Activated naive CD4-positive, alpha-beta T cell treated with anti-CD3 and anti-CD28 coated beads, Interleukin-2, amount 50 U/mL, for 72 hours (primary cell): ENCODE measurements at regions not wholly inside any gene's neighbourhood (a gene's known extent, or its start where the extent isn't known, plus 50 kb on each side); places are given as distances from the start of the nearest gene placed in this dataset.
A peak's percentile ranks its signal among the peaks of the same experiment; 100 is the strongest.

ENCODE experiments used
- ATAC-seq, 2 donors: fragments of 150-1000 bp; cut with Tn5 transposase; 2 replicates each; pipeline ENCODE4 v1.10.0; 2021; ENCODE audit warnings: mild to moderate bottlenecking in 2 of 2, moderate library complexity in 2 of 2
- DNase-seq, 2 donors: peaks; one replicate each; pipeline ENCODE4 v3.0.0; 2021 to 2022; ENCODE audit warnings: low spot score in 2 of 2
- H3K27ac Mint-ChIP-seq, 2 donors: one replicate each; pipeline ENCODE4 v1.8.0; 2022; ENCODE audit warnings: mild to moderate bottlenecking in 2 of 2, mixed read lengths in 2 of 2
- H3K36me3 Mint-ChIP-seq, 2 donors: one replicate each; pipeline ENCODE4 v1.8.0; 2022; ENCODE audit warnings: mixed read lengths in 2 of 2
- H3K9me3 Mint-ChIP-seq, 2 donors: one replicate each; pipeline ENCODE4 v1.8.0; 2022; ENCODE audit warnings: mixed read lengths in 2 of 2

DNA sequence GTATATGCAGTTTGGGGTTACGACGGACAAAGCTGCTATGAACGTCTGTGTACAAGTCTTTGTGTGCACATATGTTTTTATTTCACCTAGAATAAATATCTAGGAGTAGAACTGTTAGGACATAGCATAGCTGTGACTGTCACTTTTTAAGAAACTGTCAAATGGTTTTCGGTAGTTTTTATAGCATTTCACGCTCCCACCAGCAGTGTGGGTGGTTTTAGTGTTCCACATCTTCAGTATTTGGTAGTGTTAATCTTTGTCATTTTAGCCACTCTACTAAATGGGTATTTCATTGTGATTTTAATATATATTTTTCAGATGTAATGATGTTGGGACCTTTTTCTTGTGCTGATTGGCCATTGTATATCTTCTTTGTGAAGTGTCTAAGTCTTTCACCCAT lies 109.1 kb upstream of the BCAT1 start:
- H3K9me3 Mint-ChIP-seq, result no peaks in the 10 kb centered on the region
- peaks cover 0 to 8% of the 10 kb centered on the region in 2 donors for H3K36me3 Mint-ChIP-seq
- peak overlapping the region in 1 of 2 donors; percentile 40 for H3K27ac Mint-ChIP-seq
- ATAC-seq (no peak), DNase-seq (no peak)

DNA sequence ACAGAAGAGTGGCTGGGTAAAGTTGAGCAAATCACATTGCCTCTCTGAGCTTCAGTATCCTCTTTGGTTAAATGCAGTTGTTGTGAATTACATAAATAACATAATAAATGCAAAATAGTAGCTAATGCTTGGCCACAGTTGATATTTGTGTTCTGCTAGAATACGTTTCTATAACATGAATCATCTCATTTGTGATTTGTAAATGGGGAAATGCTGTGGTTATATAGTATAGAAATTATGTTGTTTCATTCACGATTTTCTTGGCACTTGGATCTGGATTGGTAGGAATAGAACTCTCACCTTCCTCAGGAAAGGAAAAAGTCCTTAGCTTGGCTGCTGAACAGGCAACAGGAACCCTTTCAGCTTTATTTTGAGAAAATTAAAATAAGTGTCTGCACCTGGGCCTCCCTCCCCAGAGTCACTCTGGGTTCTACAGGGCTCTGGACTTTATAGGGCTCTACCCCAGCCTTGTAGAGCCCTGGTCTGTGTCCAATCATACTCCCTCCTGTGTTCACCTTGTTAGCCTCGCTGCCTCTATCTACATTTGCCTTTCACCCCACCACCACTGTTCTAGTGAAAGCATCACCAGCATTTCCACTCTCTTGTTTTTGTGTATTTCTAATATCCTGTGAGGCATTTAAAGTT lies 107.7 kb upstream of the BCAT1 start:
- peak overlapping the region in 1 of 2 donors; percentile 36 for H3K27ac Mint-ChIP-seq
- DNase-seq, result no peak
- no peak for ATAC-seq
- H3K9me3 Mint-ChIP-seq, result no peaks in the 10 kb centered on the region
- H3K36me3 Mint-ChIP-seq, result peaks cover 7 to 17% of the 10 kb centered on the region in 2 donors

DNA sequence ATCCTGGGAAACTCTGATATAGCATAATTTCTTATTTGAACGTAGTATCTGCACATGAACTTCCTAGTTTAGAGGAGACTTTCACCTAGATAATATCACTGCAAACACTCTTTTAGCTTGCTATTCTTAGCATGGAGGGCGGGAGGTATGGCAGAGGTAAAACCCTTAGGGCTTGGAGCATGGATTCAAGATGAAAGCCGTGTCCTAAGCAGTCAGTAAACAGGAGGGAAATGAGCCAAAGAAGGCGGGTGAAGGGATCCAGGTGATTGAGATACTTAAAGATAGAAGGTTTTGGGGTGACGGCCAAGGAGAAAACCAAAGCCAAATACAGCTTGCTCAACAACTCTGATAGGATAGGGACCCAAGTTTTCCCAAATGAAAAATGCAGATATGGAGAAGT lies 107.1 kb upstream of the BCAT1 start:
- DNase-seq (no peak), ATAC-seq (no peak)
- H3K36me3 Mint-ChIP-seq, result peaks cover 7 to 17% of the 10 kb centered on the region in 2 donors
- no peaks in the 10 kb centered on the region for H3K9me3 Mint-ChIP-seq
- H3K27ac Mint-ChIP-seq, result peak overlapping the region in 1 of 2 donors; percentile 100

DNA sequence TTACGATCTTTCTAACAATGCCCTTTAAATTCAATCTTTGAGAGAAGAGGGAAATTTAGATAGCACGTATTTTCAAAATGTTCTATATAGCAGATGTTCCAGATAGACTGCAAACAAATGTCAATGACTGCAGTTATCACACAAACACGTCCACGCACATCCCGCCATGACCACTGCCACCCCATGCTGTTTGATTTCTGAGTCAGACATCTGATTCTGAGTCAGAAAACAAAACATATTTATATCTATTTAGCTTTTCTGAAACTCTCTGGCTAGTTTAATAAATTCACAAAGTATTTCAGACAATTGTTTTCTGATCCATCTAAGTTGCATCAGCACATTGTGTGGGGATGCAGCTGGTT lies 105.9 kb upstream of the BCAT1 start:
- peak overlapping the region; percentile 95 to 100 for H3K27ac Mint-ChIP-seq
- DNase-seq (peak; percentile 53 to 61), ATAC-seq (peak; percentile 29 to 32)
- H3K36me3 Mint-ChIP-seq, result peaks cover 7 to 17% of the 10 kb centered on the region in 2 donors
- no peaks in the 10 kb centered on the region for H3K9me3 Mint-ChIP-seq

DNA sequence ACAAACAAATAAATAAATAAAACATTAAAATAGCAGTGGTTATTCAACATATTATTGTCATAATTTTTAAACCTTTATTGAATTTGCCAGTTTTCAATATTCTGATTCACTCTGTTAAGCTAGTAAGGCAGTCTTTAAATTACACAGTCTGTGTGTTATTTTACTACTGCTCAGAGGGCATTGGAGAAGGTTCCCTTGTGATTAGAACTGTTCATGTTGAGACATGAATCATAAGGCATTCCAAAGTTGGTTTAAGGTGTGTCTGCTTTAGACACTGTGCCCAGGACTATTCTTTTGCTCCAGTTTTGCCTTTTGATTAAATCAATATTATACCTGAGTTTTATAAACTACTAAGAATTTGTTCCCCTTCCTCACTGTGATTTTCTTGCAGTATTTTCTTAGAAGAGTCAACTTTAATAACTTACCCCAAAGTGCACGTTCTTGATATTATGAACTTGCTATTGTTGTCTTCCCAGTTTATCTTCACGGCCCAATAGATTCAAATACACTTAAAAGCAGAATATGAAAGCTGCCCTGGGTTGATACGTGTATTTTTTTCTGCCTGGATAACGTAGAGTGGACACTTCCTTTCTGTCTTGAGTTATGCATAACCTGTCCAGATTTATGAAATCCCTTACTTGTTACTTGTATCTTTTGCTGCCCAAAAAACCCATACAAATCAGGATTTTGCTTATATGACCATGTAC lies 105.3 kb upstream of the BCAT1 start:
- Mint-ChIP-seq H3K9me3 (no peaks in the 10 kb centered on the region), H3K36me3 (peaks cover 7 to 17% of the 10 kb centered on the region in 2 donors), H3K27ac (peak overlapping the region; percentile 95 to 100)
- DNase-seq (no peak), ATAC-seq (peak in 1 of 2 donors; percentile 16)

DNA sequence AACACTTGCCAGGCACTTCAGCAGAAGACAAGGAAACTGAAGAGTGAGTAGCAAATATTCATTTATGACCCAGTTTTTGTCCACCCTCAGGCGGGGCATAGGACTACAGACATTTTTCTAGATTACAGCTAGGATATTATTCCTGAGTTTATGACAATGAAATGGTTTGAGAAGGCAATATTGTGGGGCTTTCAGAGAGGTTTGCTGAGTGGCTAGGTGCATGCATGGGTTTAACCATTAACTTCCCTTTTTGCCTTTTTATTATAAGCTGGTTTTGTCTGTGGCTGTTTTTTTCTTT lies 104.0 kb upstream of the BCAT1 start:
- no peak for ATAC-seq
- peak overlapping the region; percentile 96 to 100 for H3K27ac Mint-ChIP-seq

DNA sequence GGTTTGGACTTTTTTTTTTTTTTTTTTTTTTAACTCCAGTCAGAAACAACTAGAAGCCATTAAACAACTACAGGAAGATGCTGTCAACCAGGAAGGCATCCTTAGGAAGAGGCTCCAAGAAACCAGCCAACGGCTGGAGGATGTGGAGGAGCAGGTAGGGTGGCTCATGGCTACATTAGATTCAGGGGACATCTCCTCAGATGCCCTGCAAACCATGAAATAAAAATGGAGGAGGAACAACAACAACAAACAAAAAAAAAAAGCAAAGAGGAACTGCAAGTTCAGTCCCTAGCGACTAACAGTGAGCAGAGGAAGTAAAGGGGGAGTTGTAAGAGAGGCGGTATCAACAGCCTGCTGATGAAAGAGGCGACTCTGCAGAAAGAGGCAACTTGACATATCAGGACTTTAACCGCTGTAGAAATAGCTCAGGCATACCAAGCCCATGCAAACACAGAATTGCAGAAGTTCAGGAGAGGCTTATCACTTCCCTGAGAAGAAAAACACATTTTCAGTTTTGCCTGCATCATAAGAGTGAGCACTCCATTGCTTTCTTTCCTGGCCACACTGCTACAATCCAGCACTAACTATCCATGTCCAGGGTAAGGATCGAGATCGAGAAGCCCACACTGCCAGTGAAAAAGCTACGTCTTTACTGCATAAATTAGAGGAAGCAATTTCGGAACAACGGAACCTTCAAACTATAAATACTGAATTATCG lies 103.5 kb upstream of the BCAT1 start:
- Mint-ChIP-seq H3K27ac (peak overlapping the region; percentile 96 to 100), H3K9me3 (no peaks in the 10 kb centered on the region)
- ATAC-seq, result peak; percentile 46 to 68

More for the DNA sequence above, 104.0 kb upstream of the BCAT1 start:
- no peak for DNase-seq
- peaks cover 16 to 17% of the 10 kb centered on the region in 2 donors for H3K36me3 Mint-ChIP-seq
- no peaks in the 10 kb centered on the region for H3K9me3 Mint-ChIP-seq

DNA sequence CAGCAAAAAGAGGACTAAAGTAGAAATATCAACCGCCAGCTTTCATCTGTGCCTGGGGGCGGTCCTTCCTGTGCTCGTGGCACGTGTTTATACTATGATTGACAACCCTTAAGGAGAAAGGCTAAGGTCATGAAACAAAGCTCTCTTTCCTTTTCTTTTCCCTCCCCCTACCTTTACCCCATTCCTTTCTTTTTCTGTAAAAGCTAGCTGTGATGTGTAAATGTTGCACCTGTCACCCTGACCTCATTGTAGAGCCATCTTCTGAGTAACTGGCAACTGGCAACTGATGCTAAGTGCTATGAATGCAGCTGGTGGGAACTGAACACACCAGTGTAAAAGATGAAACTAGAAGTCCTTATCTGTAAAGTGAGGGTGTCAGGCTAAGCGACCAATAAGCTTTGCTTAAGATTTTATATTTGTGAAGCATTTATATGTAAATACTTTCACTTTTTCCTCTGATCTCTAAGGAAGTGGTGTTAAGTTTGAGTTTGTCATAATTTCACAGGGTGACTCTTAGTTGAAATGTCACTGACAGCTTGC lies 102.8 kb upstream of the BCAT1 start:
- H3K27ac Mint-ChIP-seq, result peak overlapping the region; percentile 96 to 100
- DNase-seq (peak; percentile 38 to 57), ATAC-seq (peak; percentile 86 to 89)
- peaks cover 0 to 3% of the 10 kb centered on the region in 2 donors for H3K9me3 Mint-ChIP-seq
- peaks cover 17 to 18% of the 10 kb centered on the region in 2 donors for H3K36me3 Mint-ChIP-seq

More for the DNA sequence above, 103.5 kb upstream of the BCAT1 start:
- peaks cover 16 to 17% of the 10 kb centered on the region in 2 donors for H3K36me3 Mint-ChIP-seq
- DNase-seq, result peak; percentile 57 to 64

DNA sequence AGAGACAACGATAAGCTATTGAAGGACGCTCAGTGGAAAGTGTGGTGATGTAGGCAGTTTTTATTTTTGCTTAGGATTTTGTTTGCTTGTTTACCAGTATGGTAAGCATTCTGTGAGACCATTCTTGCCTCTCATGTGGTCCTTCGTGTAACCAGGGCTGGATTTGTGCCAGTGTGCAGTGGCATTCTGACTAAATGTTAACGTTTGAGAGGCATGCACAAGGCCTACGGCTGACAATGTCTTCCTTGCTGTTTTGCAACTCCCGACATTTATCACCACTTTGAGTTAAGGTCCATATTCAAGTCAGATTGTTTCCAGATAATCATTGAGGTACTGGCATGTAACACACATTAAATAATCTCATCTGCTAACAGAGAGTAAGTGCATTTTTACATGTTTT lies 102.3 kb upstream of the BCAT1 start:
- H3K27ac Mint-ChIP-seq, result peak overlapping the region; percentile 96 to 100
- DNase-seq (peak in 1 of 2 donors; percentile 14), ATAC-seq (peak in 1 of 2 donors; percentile 1)

DNA sequence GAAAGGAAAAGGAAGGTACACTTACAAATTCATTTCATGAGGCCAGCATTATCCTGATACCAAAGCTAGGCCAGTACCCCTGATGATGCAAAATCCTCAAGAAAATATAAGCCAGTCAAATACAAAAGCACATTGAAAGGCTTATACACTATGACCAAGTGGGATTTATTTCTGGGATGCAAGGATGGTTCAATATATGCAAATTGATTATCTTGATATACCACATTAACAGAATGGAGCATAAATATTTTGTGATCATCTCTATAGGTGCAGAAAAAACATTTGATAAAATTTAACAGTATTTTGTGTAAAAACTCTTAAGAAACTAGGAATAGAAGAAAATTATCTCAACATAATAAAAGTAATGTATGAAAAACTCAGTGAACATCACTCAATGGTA lies 97.0 kb upstream of the BCAT1 start:
- ATAC-seq (no peak), DNase-seq (no peak)
- H3K27ac Mint-ChIP-seq, result no peak overlapping the region
- H3K36me3 Mint-ChIP-seq, result peaks cover 0 to 25% of the 10 kb centered on the region in 2 donors
- H3K9me3 Mint-ChIP-seq, result peaks cover 4 to 16% of the 10 kb centered on the region in 2 donors

More for the DNA sequence above, 102.3 kb upstream of the BCAT1 start:
- Mint-ChIP-seq H3K9me3 (peaks cover 1 to 9% of the 10 kb centered on the region in 2 donors), H3K36me3 (peaks cover 17 to 23% of the 10 kb centered on the region in 2 donors)

DNA sequence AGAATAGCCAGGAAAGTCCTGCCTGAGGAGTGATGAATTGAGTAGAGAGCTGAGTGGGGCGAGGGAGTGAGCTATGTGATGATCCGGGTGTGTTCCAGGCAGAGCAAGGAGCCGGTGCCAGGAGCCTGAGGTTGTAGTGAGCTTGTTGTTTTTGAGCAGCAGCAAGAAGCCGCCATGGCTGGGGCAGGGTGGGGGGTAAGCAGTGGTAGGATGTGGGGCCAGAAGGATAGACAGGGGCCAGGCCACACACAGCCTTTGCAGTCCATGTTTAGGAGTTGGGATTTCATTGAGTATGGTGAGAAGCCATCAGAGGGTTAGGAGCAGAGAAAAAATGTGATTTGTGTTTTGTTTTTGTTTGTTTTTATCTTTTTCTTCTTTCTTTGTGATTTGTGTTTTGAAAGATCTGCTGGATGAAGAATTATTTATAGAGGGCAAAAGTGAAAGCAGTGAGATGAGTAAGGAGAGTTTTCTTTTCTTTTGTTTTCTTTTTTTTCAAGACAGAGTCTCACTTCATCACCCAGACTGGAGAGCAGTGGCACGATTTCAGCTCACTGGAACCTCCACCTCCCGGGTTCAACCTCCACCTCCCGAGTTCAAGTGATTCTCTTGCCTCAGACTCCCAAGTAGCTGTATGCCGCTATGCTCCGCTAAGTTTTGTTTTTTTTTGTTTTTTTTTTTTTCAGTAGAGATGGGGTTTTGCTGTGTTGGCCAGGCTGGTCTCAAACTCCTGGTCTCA lies 92.3 kb upstream of the BCAT1 start:
- Mint-ChIP-seq H3K36me3 (peaks cover 0 to 9% of the 10 kb centered on the region in 2 donors), H3K27ac (peak overlapping the region; percentile 61 to 77), H3K9me3 (peaks cover 3 to 7% of the 10 kb centered on the region in 2 donors)
- DNase-seq (no peak), ATAC-seq (no peak)

DNA sequence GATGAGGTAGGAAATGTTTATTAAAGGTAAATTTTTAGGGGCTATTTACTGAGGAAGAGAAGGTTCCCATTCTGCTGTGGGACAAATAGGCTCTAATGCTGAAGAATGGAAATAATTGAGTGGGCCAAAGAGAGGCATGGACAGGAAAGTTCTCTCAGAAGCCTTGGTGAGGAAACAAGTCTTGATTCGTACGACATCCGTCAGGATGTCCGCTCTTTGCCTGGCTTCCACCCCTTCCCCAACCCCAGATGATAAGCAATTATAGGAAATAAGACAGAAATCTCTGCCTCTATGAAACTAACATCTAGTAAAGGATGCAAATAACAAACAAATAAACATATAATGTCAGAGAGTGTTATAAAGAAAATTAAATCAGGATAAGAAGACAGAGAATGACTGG lies 91.7 kb upstream of the BCAT1 start:
- no peak for DNase-seq
- peaks cover 0 to 5% of the 10 kb centered on the region in 2 donors for H3K9me3 Mint-ChIP-seq
- peaks cover 0 to 5% of the 10 kb centered on the region in 2 donors for H3K36me3 Mint-ChIP-seq
- ATAC-seq, result no peak
- peak overlapping the region; percentile 61 to 77 for H3K27ac Mint-ChIP-seq

DNA sequence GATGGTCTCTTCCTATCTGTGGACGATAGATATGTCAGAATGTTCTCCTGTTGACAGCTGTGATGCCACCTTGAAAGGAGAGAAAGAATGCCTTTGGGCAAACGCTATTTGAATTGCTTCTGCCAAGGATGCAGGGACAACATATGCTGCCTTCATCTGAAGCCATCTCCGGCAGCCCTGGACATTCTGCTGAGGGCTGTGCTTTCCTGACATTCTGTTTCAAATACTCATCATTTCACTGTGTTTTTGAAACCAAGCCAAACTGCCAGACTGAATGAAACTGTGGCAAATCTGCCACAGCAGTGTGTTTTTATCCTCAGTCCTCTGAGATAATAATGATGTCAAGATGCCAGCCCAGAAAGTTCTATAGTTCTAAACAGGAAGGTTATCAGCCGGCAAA lies 85.8 kb upstream of the BCAT1 start:
- DNase-seq (no peak), ATAC-seq (no peak)
- no peaks in the 10 kb centered on the region for H3K9me3 Mint-ChIP-seq
- no peaks in the 10 kb centered on the region for H3K36me3 Mint-ChIP-seq
- no peak overlapping the region for H3K27ac Mint-ChIP-seq

DNA sequence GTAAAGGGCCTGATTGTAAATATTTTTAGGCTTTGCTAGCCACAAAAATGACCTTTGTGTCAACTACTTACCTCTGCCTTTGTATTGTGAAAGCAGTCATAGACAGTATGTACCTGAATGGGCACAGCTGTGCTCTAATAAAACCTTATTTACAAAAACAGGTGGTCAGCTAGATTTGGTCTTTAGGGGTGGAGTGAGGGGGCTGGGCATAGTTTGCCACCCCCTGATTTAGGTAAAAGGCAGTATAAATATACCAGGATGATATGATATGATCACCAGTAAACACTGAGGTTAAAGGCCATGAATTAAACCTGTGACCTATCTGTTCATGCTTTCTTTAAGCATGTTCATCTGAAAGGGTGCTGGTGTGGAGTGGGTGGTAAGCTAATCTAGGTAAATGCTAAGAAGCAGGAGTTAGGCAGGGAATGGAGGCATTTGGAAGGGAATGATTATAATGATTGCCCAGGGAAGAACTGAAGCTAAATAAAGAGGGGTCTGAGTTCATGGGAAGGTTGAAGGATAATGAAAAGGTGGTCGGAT lies 77.1 kb upstream of the BCAT1 start:
- Mint-ChIP-seq H3K27ac (no peak overlapping the region), H3K9me3 (no peaks in the 10 kb centered on the region), H3K36me3 (no peaks in the 10 kb centered on the region)
- no peak for DNase-seq
- ATAC-seq, result no peak

DNA sequence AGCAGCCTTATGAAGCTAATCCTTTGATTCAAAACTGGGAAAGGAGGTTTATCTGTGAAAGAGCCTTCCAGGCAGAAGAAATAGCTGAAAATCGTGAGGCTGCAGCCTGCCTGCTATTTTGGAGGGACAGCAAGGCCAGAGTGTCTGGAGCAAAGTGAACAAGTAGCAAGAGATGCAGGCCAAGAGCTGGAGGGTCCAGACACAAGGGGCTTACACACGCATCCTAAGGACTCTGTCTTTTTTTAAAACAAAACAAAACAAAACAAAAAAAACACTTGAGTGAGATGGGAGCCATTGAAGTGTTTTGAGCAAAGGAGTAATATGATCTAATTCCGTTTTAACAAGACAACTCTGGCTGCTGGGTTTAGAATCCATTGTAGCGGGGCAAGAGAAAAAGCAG lies 76.4 kb upstream of the BCAT1 start:
- no peak overlapping the region for H3K27ac Mint-ChIP-seq
- DNase-seq (no peak), ATAC-seq (no peak)
- H3K36me3 Mint-ChIP-seq, result no peaks in the 10 kb centered on the region
- H3K9me3 Mint-ChIP-seq, result no peaks in the 10 kb centered on the region

DNA sequence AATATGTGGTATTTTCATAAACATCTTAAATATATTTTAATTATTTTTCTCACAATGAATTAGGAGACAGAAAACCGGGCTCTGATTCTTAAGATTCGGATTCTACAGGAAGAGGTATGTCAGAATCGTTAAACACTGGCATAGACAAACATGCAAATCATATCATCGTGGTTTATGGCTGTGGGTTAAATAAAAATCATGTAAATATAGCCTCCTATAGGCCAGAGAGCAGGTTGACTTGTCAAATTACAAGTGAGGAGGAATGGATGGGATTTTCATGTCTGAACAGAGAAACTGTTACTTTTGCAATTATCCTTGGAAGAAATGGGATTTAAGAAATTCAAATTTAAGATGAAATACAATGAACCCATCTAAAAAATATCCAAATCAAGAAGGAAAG lies 74.9 kb upstream of the BCAT1 start:
- ATAC-seq (no peak), DNase-seq (no peak)
- Mint-ChIP-seq H3K9me3 (no peaks in the 10 kb centered on the region), H3K27ac (no peak overlapping the region), H3K36me3 (no peaks in the 10 kb centered on the region)
